ENCODE measurements at regions not wholly inside any gene's neighbourhood (a gene's known extent, or its start where the extent isn't known, plus 50 kb on each side); places are given as distances from the start of the nearest gene placed in this dataset.

GRCh38 chr1:221641811-221642210 lies 100.1 kb downstream of the DUSP10 start:
- no peak for FAIRE-seq

- FAIRE-seq, result no peak
Measured at GRCh38 chr1:221643404-221644144, 98.3 kb downstream of the DUSP10 start.

GRCh38 chr1:221644145-221644448 lies 97.8 kb downstream of the DUSP10 start:
- no peak for FAIRE-seq

DNA sequence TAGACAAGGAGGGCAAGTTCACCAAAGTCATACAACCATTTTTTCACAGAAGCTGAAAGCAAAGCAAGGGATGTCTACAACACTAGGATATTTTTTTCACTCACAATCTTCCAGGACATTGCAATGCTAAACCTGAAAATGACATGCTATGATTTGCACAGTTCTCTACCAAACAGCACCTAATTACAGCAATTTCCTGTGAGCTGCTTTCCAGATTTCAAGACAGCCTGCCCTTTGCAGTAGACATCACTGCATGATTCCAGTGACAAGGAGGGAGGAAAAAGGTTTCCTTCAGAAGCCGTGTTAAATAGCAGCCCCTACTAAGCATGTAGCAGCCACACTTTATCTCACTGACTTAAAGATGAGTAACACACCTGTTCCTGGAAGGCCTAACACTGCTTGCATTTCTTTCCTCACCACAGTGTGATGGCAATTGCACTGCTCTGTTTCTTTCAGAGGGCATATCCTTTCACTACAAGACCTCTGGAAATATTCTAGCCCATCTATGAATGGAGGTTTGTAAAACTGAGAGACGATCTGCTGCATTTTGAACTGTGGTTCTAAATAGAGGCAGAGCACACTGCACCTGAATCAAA lies 97.1 kb downstream of the DUSP10 start:
- no peak for FAIRE-seq

- no peak for FAIRE-seq
Measured at GRCh38 chr1:221648201-221648600, 93.7 kb downstream of the DUSP10 start.
